Chondrocyte (in vitro differentiated cells): ENCODE measurements at regions not wholly inside any gene's neighbourhood (a gene's known extent, or its start where the extent isn't known, plus 50 kb on each side); places are given as distances from the start of the nearest gene placed in this dataset.
"Not testable (repeated sequence)": the region's sequence is repeated elsewhere in the genome, so short reads cannot be mapped to it uniquely, and the experiment has no call there.

Experiments used
- DNase-seq: peaks from one replicate; pipeline ENCODE4 v3.0.0; 2021; ENCODE audit warnings: mixed read lengths, low spot score
- H3K27ac Mint-ChIP-seq: one replicate; pipeline ENCODE4 v1.8.0; 2021; ENCODE audit warnings: mild to moderate bottlenecking, moderate library complexity, mixed read lengths; ENCODE audit not compliant: unreplicated experiment
- H3K27me3 Mint-ChIP-seq: 2 replicates; pipeline ENCODE4 v1.8.0; 2021; ENCODE audit warnings: low read depth, mixed read lengths
- H3K36me3 Mint-ChIP-seq: 2 replicates; pipeline ENCODE4 v1.8.0; 2021; ENCODE audit warnings: low read depth, mixed read lengths
- H3K4me1 Mint-ChIP-seq: 2 replicates; pipeline ENCODE4 v1.8.0; 2021; ENCODE audit warnings: low read depth, mild to moderate bottlenecking, mixed read lengths
- H3K4me3 Mint-ChIP-seq: one replicate; pipeline ENCODE4 v1.8.0; 2021; ENCODE audit warnings: mild to moderate bottlenecking, moderate library complexity, mixed read lengths; ENCODE audit not compliant: unreplicated experiment
- H3K9me3 Mint-ChIP-seq: 2 replicates; pipeline ENCODE4 v1.8.0; 2021; ENCODE audit warnings: low read depth, mixed read lengths
- CTCF ChIP-seq: fragments of 200-600 bp; sonication (generic); IDR thresholded peaks from 2 replicates; pipeline ENCODE4 v1.5.0; 2021; ENCODE audit warnings: antibody characterized with exemption, mild to moderate bottlenecking, moderate library complexity

DNA sequence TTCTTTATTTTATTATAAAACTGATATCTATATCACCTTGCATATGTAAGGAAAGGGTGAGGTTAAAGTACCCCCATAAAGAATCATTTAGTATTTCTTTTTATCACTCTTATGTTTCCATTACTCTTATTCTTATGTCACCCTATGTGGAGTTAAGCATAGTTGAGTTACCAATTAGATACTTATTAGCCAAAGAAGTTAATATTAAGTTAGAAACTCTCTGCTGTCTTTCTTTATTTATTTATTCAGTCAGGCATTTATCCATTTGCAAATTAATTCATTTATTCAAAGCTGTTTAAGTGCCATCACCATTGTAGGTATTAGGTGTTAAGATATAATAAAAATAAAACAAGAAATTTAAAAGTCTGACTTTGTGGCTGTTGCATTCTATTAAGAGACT, 1279.1 kb upstream of the CITED2 start:
- Mint-ChIP-seq H3K4me3 (no peak overlapping the region), H3K4me1 (no peaks in the 10 kb centered on the region), H3K27me3 (no peaks in the 10 kb centered on the region), H3K27ac (no peak overlapping the region), H3K36me3 (no peaks in the 10 kb centered on the region), H3K9me3 (peaks cover 6% of the 10 kb centered on the region)
- DNase-seq = no peak
- TF ChIP-seq CTCF = no peak

GRCh38 chr6:140649502-140649901, 1275.1 kb upstream of the CITED2 start:
- not testable (repeated sequence) for H3K4me3 Mint-ChIP-seq, H3K4me1 Mint-ChIP-seq, DNase-seq, H3K27me3 Mint-ChIP-seq, H3K27ac Mint-ChIP-seq
- H3K36me3 Mint-ChIP-seq = peaks cover 10% of the 10 kb centered on the region
- H3K9me3 Mint-ChIP-seq = peaks cover 32% of the 10 kb centered on the region

- not testable (repeated sequence) for DNase-seq, H3K27me3 Mint-ChIP-seq, H3K27ac Mint-ChIP-seq, H3K4me1 Mint-ChIP-seq, H3K4me3 Mint-ChIP-seq
- H3K9me3 Mint-ChIP-seq = peaks cover 32% of the 10 kb centered on the region
- H3K36me3 Mint-ChIP-seq = peaks cover 10% of the 10 kb centered on the region
Measured at GRCh38 chr6:140647322-140647721, 1272.9 kb upstream of the CITED2 start.

- no peak overlapping the region for H3K27ac Mint-ChIP-seq
- H3K36me3 Mint-ChIP-seq = peaks cover 10% of the 10 kb centered on the region
- H3K4me3 Mint-ChIP-seq = no peak overlapping the region
- H3K4me1 Mint-ChIP-seq = no peaks in the 10 kb centered on the region
- no peak for DNase-seq
- peaks cover 30% of the 10 kb centered on the region for H3K9me3 Mint-ChIP-seq
- no peaks in the 10 kb centered on the region for H3K27me3 Mint-ChIP-seq
- no peak for TF ChIP-seq CTCF
Measured at GRCh38 chr6:140644017-140644416, 1269.6 kb upstream of the CITED2 start.

GRCh38 chr6:140641412-140641811, 1267.0 kb upstream of the CITED2 start:
- H3K36me3 Mint-ChIP-seq = peaks cover 1% of the 10 kb centered on the region
- H3K4me1 Mint-ChIP-seq = peaks cover 10% of the 10 kb centered on the region
- no peak for DNase-seq
- no peak overlapping the region for H3K27ac Mint-ChIP-seq
- no peak overlapping the region for H3K4me3 Mint-ChIP-seq
- TF ChIP-seq CTCF = no peak
- peaks cover 14% of the 10 kb centered on the region for H3K9me3 Mint-ChIP-seq
- no peaks in the 10 kb centered on the region for H3K27me3 Mint-ChIP-seq

- Mint-ChIP-seq H3K4me1 (peaks cover 23% of the 10 kb centered on the region), H3K27me3 (no peaks in the 10 kb centered on the region), H3K9me3 (peaks cover 2% of the 10 kb centered on the region), H3K27ac (no peak overlapping the region), H3K4me3 (no peak overlapping the region), H3K36me3 (no peaks in the 10 kb centered on the region)
- no peak for TF ChIP-seq CTCF
- DNase-seq = no peak
Measured at GRCh38 chr6:140636908-140637402, 1262.5 kb upstream of the CITED2 start.
